HCT116 (cell line): ENCODE measurements at regions not wholly inside any gene's neighbourhood (a gene's known extent, or its start where the extent isn't known, plus 50 kb on each side); places are given as distances from the start of the nearest gene placed in this dataset.

ENCODE experiments used
- ATAC-seq: fragments of 200-7000 bp; cut with Tn5 transposase; 2 replicates; pipeline ENCODE4 v1.9.1; 2020; ENCODE audit warnings: mild to moderate bottlenecking, moderate library complexity
- BruUV-seq: library from RNA; stranded (reverse); fragments of 400-500 nt; replicated peaks from 2 replicates; lab custom pipeline; 2021; lab: Mats Ljungman, UMichigan
- CTCF ChIA-PET: fragments of 300-600 bp; sonication (Branson Sonifier 250); formaldehyde crosslinking; loops from one replicate; lab custom pipeline; 2021; ENCODE audit warnings: antibody characterized with exemption; lab: Charles Lee
- POLR2A ChIA-PET: fragments of 300-600, 350-600 bp; sonication (Branson Sonifier 250); formaldehyde crosslinking; loops from one replicate; lab custom pipeline; 2021; ENCODE audit warnings: antibody characterized with exemption; lab: Charles Lee
- RAD21 ChIA-PET, 2 experiments: fragments of 300-600 bp; sonication (Branson Sonifier 250); formaldehyde crosslinking; loops; one replicate each; lab custom pipeline; 2023; ENCODE audit warnings: low total read pairs in 2 of 2; ENCODE audit not compliant: uncharacterized antibody in 2 of 2, unreplicated experiment in 2 of 2, low non-redundant PET in 1 of 2; lab: Charles Lee
- DNase-seq: peaks from one replicate; pipeline ENCODE4 v3.0.0-alpha.2; 2010; ENCODE audit warnings: low read depth, low spot score
- H2AFZ ChIP-seq: fragments of 200-600 bp; shearing (Covaris generic), sonication (generic); 2 replicates; pipeline ENCODE4 v1.6.1; 2017; ENCODE audit warnings: low read depth, mixed run types, mixed read lengths, antibody characterized with exemption, low read length; ENCODE audit not compliant: poor library complexity, severe bottlenecking
- H3K27ac ChIP-seq: 2 replicates; pipeline ENCODE4 v1.5.1; 2012; ENCODE audit warnings: low read depth, low read length
- H3K27me3 ChIP-seq: fragments of 200-600 bp; sonication (generic); 2 replicates; pipeline ENCODE4 v1.6.1; 2016; ENCODE audit warnings: mixed run types, low read length, mixed read lengths; ENCODE audit not compliant: insufficient read depth
- H3K36me3 ChIP-seq, 2 experiments: fragments of 200-500 bp in 1 of 2; fragments of 200-600 bp in 1 of 2; sonication (Bioruptor generic) in 1 of 2; sonication (generic) in 1 of 2; 2 replicates each; pipeline versions ENCODE4 v1.5.1 to v1.6.1; 2014 to 2016; ENCODE audit warnings: low read length in 2 of 2, inconsistent platforms in 1 of 2, mixed read lengths in 1 of 2, mixed run types in 1 of 2; ENCODE audit not compliant: insufficient read depth in 2 of 2, control insufficient read depth in 1 of 2
- H3K4me1 ChIP-seq, 2 experiments: fragments of 200-600 bp in 1 of 2; sonication (generic) in 1 of 2; 2 replicates each; pipeline versions ENCODE4 v1.5.1 to v1.6.1; 2012 to 2017; ENCODE audit warnings: low read length in 2 of 2, inconsistent platforms in 1 of 2, mild to moderate bottlenecking in 1 of 2, mixed read lengths in 1 of 2, mixed run types in 1 of 2, moderate library complexity in 1 of 2; ENCODE audit not compliant: insufficient read depth in 2 of 2, control insufficient read depth in 1 of 2
- H3K4me2 ChIP-seq: fragments of 200-600 bp; sonication (generic); 2 replicates; pipeline ENCODE4 v1.6.1; 2017; ENCODE audit warnings: mixed run types, low read length, mixed read lengths
- H3K4me3 ChIP-seq, 2 experiments: fragments of 200-600 bp in 1 of 2; sonication (generic) in 1 of 2; replicated peaks in 1 of 2; 2 replicates each; pipeline ENCODE4 v1.5.1; 2011 to 2016; ENCODE audit warnings: low read length in 2 of 2, control low read depth in 1 of 2, low read depth in 1 of 2, mild to moderate bottlenecking in 1 of 2, mixed read lengths in 1 of 2, mixed run types in 1 of 2
- H3K79me2 ChIP-seq: fragments of 200-600 bp; sonication (generic); 2 replicates; pipeline ENCODE4 v1.6.1; 2017; ENCODE audit warnings: mild to moderate bottlenecking, mixed run types, low read length, moderate library complexity, mixed read lengths; ENCODE audit not compliant: insufficient read depth
- H3K9ac ChIP-seq: fragments of 200-600 bp; sonication (generic); 2 replicates; pipeline ENCODE4 v1.6.1; 2016; ENCODE audit warnings: low read length, mixed read lengths
- H3K9me2 ChIP-seq: fragments of 200-600 bp; sonication (generic), shearing (Covaris generic); 2 replicates; pipeline ENCODE4 v1.6.1; 2017; ENCODE audit warnings: mixed run types, mild to moderate bottlenecking, moderate library complexity; ENCODE audit not compliant: insufficient read depth
- H3K9me3 ChIP-seq, 2 experiments: fragments of 200-500 bp in 1 of 2; fragments of 200-600 bp in 1 of 2; sonication (Bioruptor generic) in 1 of 2; sonication (generic) in 1 of 2; 2 replicates each; pipeline ENCODE4 v1.6.1; 2014 to 2017; ENCODE audit warnings: low read length in 2 of 2, mixed read lengths in 2 of 2, inconsistent platforms in 1 of 2, low read depth in 1 of 2, mild to moderate bottlenecking in 1 of 2, mixed run types in 1 of 2, moderate library complexity in 1 of 2; ENCODE audit not compliant: control insufficient read depth in 1 of 2, insufficient read depth in 1 of 2
- H4K20me1 ChIP-seq: fragments of 200-600 bp; sonication (generic), shearing (Covaris generic); 2 replicates; pipeline ENCODE4 v1.6.1; 2017; ENCODE audit warnings: mixed run types, mild to moderate bottlenecking, moderate library complexity; ENCODE audit not compliant: insufficient read depth
- CBX3 ChIP-seq: IDR thresholded peaks from 2 replicates; pipeline ENCODE4 v1.6.1; 2012; ENCODE audit warnings: low read depth
- CEBPB ChIP-seq: IDR thresholded peaks from 2 replicates; pipeline ENCODE4 v1.6.1; 2012; ENCODE audit warnings: low read depth
- EZH2 ChIP-seq: fragments of 200-600 bp; sonication (generic); IDR thresholded peaks from 2 replicates; pipeline ENCODE4 v1.6.1; 2017; ENCODE audit warnings: antibody characterized with exemption, mixed run types
- FOSL1 ChIP-seq: IDR thresholded peaks from 2 replicates; pipeline ENCODE4 v1.6.1; 2012; ENCODE audit warnings: low read depth
- POLR2A ChIP-seq: IDR thresholded peaks from 2 replicates; pipeline ENCODE4 v1.7.0; 2011; ENCODE audit warnings: borderline replicate concordance; ENCODE audit not compliant: insufficient read depth, insufficient read length; ENCODE audit errors: extremely low read depth
- POLR2AphosphoS5 ChIP-seq: IDR thresholded peaks from 2 replicates; pipeline ENCODE4 v1.6.1; 2011; ENCODE audit warnings: mild to moderate bottlenecking, low read depth, low read length, moderate library complexity
- RAD21 ChIP-seq: IDR thresholded peaks from 2 replicates; pipeline ENCODE4 v1.6.1; 2012; ENCODE audit warnings: low read depth, mild to moderate bottlenecking
- SIN3A ChIP-seq: IDR thresholded peaks from 2 replicates; pipeline ENCODE4 v1.6.1; 2012; ENCODE audit warnings: low read depth
- SP1 ChIP-seq: IDR thresholded peaks from 2 replicates; pipeline ENCODE4 v1.6.1; 2012; ENCODE audit warnings: low read depth
- TCF7L2 ChIP-seq: IDR thresholded peaks from 2 replicates; pipeline ENCODE4 v1.7.0; 2011; ENCODE audit warnings: borderline replicate concordance, inconsistent platforms; ENCODE audit not compliant: insufficient read depth, insufficient read length; ENCODE audit errors: extremely low read depth
- YY1 ChIP-seq: IDR thresholded peaks from 2 replicates; pipeline ENCODE4 v1.6.1; 2011; ENCODE audit warnings: low read length, low read depth, moderate library complexity, mild to moderate bottlenecking; ENCODE audit not compliant: insufficient replicate concordance; ENCODE audit errors: extremely low read depth
- ZBTB33 ChIP-seq: IDR thresholded peaks from 2 replicates; pipeline ENCODE4 v1.6.1; 2011; ENCODE audit warnings: mild to moderate bottlenecking, low read length, moderate library complexity; ENCODE audit not compliant: insufficient replicate concordance; ENCODE audit errors: extremely low read depth
- intact Hi-C: fragments of 100-400 bp; cut with micrococcal nuclease; formaldehyde crosslinking; loops from 2 replicates; pipeline ENCODE4 v1.10.0; 2022

GRCh38 chr2:848099-848498, 102.5 kb upstream of the SNTG2 start:
- ChIA-PET POLR2A (no interaction called here), CTCF (no interaction called here), RAD21 (no interaction called here)
- TF ChIP-seq SP1 (no peak), POLR2AphosphoS5 (no peak)
- Histone ChIP-seq H3K4me2 (no peak overlapping the region), H4K20me1 (no peaks in the 10 kb centered on the region), H3K27me3 (peaks cover 24% of the 10 kb centered on the region), H3K79me2 (no peaks in the 10 kb centered on the region), H3K4me3 (no peak overlapping the region), H3K36me3 (no peaks in the 10 kb centered on the region), H3K27ac (no peak overlapping the region), H3K9ac (no peak overlapping the region), H3K9me3 (no peaks in the 10 kb centered on the region), H3K4me1 (no peaks in the 10 kb centered on the region), H3K9me2 (no peaks in the 10 kb centered on the region), H2AFZ (no peak overlapping the region)
- DNase-seq: no peak
- no TSS peak for BruUV-seq
- no peak for ATAC-seq
- intact Hi-C loops: no loop called here

GRCh38 chr2:847669-848068, 103.0 kb upstream of the SNTG2 start:
- intact Hi-C loops: no loop called here
- Histone ChIP-seq H3K4me1 (no peaks in the 10 kb centered on the region), H2AFZ (no peak overlapping the region), H3K27ac (no peak overlapping the region), H3K36me3 (no peaks in the 10 kb centered on the region), H3K79me2 (no peaks in the 10 kb centered on the region), H3K4me3 (no peak overlapping the region)
- RAD21 ChIA-PET: no interaction called here
- TF ChIP-seq YY1: no peak
- no peak for TF ChIP-seq EZH2
- TF ChIP-seq CBX3: no peak
- no peak for TF ChIP-seq TCF7L2
- TF ChIP-seq RAD21: no peak
- TF ChIP-seq FOSL1: no peak
- no peak for TF ChIP-seq POLR2A
- TF ChIP-seq SIN3A: no peak
- no peak for TF ChIP-seq ZBTB33
- no peak for TF ChIP-seq CEBPB
- TF ChIP-seq, all 23 proteins: peak for 0
- Histone ChIP-seq H3K9ac (no peak overlapping the region), H3K9me2 (no peaks in the 10 kb centered on the region), H4K20me1 (no peaks in the 10 kb centered on the region), H3K9me3 (no peaks in the 10 kb centered on the region), H3K4me2 (no peak overlapping the region), H3K27me3 (peaks cover 26% of the 10 kb centered on the region)
- ChIA-PET POLR2A (no interaction called here), CTCF (no interaction called here)
- no TSS peak for BruUV-seq
- ATAC-seq (no peak), DNase-seq (no peak)
